CD4-positive, alpha-beta T cell treated with Interleukin-15 for 4 hours (primary cell): ENCODE measurements at regions not wholly inside any gene's neighbourhood (a gene's known extent, or its start where the extent isn't known, plus 50 kb on each side); places are given as distances from the start of the nearest gene placed in this dataset.
A peak's percentile ranks its signal among the peaks of the same experiment; 100 is the strongest.

Experiments used
- DNase-seq: peaks from one replicate; pipeline ENCODE4 v3.0.0-alpha.2; 2020; ENCODE audit warnings: low spot score

- DNase-seq = no peak
Measured at GRCh38 chr6:148105695-148106094, 236.9 kb upstream of the SASH1 start.

DNA sequence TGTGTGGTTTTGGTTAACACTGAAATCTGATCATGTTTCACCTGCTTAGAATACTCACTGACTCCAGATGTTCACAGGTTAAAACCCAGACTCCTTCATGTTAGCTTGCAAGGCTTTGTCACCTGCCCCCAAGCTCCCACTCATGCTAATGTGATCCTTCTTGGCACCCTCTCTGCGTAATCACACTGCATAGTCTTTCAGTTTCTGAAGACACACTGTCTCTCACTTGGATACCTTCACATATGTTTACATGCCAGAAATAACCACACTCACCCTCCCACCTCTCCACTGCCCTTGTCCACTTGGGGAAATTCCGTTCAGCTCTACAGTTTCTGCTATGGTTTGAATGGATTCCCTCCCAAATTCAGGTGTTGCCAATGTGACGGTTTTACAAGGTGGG lies 234.7 kb upstream of the SASH1 start:
- DNase-seq = no peak

- no peak for DNase-seq
Measured at GRCh38 chr6:148109732-148110131, 232.9 kb upstream of the SASH1 start.

DNA sequence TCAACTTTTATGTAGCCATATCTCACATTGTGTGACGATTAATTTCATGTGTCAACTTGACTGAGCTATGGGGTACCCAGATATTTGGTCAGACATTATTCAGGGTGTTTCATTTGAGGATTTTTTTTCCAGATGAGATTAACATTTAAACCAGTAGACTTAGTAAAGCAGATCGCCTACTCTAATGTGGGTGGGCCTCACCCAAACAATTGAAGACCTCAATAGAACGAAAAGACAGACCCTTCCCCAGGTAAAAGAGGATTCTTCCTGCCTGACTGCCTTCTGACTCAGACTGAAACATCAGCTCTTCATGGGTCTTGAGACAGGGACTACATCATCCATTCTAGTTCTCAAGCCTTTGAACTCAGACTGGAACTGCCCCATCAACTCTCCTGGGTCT lies 231.7 kb upstream of the SASH1 start:
- DNase-seq = no peak

- no peak for DNase-seq
Measured at GRCh38 chr6:148112851-148113319, 229.8 kb upstream of the SASH1 start.

DNA sequence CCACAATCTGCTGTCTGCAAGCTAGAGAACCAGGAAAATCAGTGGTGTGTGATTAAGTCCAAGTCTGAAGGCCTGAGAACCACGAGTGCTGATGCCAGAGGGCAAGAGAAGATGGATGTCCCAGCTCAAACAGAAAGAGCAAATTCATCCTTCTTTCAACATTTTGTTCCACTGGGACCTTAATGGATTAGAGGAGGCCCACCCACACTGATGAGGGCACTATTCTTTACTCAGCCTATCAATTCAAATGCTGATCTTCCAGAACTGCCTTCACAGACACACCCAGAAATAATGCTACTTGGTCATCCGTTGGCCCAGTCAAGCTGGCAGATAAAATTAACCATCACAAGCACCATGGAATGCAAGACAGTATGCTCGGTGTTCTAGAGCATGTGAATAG lies 226.6 kb upstream of the SASH1 start:
- DNase-seq = no peak

DNA sequence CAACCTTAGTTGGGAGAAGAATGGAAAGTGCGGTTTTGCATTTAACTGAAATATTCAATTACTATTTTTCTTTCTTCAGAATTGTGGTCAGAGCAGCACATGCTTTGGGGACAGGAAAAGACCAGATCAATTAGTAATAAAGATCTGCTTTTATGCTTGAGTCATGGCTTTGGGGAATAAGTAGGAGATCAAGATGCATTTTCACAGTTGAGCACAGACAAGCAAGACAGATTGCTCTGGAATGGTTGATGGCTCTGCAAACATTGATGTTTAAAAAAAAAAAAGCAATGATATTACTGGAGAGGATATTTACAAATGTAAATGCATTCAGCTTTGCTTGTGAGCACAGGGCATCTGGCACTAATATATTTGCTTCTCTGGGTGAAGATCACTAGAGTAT lies 224.4 kb upstream of the SASH1 start:
- DNase-seq = no peak

DNA sequence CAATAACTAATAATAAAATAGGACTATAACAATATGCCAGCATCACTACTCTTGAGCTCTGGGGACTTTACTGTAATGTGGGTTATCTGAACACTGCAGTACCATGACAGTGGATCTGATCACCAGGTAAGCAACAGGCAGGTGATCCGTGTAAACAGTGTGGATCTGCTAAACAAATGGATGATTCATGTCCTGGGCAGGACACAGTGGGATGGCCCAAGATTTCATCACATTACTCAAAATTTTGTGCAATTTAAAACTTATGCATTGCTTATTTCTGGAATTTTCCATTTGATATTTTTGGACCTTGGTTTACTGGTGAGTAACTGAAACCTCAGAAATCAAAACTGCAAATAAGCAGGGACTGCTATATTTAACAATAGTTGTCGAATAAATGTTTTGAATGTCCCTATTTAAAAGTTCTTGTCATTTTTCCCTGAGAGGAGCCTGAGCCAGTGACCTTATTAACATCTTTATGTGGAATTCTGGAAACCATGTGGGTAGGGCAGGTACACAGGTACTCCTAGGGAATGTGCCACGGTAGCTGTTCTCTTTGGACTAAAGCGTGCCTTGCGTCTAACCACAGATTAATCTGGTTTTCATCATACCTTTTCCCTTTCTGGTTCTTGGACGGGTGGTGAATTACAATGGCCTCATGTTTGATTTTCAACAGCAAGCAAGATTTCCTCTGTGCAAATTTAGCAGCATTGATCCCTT lies 214.5 kb upstream of the SASH1 start:
- no peak for DNase-seq

- no peak for DNase-seq
Measured at GRCh38 chr6:148134592-148134991, 208.0 kb upstream of the SASH1 start.

- no peak for DNase-seq
Measured at GRCh38 chr6:148136586-148136985, 206.1 kb upstream of the SASH1 start.

- no peak for DNase-seq
Measured at GRCh38 chr6:148137652-148138051, 205.0 kb upstream of the SASH1 start.

GRCh38 chr6:148138573-148138972 lies 204.1 kb upstream of the SASH1 start:
- no peak for DNase-seq

DNA sequence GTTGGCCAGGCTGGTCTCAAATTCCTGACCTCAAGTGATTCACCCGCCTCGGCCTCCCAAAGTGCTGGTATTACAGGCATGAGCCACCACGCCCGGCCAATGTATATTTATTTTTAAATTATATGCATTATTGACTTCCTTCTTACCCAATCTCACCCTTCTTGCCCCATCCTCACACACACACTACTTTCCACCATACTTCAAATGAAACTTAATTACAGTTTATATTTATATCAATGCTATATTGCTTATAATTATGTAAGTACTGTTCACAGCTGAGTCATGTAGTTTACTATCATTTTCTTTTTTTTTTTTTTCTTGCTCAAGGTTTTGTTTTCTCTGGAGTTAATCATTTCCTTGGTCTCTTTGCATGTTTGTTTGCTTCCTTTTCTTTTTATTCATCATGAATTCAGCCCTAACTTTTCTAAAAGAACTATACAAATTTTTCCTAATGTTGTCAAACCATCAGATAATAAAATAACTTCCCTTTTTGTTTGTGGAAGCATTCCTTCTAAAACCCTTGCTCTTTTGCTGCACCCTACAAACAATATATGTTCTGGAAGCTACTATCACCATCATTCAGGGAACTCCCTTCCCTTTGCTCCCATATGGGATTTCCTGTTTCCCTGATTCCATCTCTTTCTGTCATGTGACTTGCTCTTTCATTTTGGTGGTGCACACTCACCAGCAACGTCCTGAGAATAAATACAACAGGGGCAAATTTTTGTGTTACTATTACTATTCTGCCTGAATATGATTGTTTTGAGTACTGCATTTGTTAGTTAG lies 201.7 kb upstream of the SASH1 start:
- DNase-seq = no peak

DNA sequence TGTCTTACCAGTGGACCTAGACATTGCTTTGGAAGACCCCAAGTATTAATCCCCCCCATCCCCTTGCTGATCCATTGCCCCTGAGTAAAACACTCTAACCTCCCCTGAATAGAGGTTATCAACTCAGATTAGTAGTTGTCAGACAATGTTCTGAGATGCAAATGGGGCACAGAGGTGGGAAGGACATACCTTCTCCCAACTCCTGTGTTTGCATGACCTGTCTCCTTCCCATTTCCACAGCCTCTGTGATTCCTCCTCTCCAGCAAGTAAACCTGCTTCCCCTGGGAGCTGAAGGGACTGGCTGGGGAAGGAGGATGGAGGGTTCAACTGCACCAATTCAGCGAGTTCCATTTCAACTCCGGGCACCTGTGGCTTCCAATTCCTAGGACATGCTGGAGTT lies 199.8 kb upstream of the SASH1 start:
- no peak for DNase-seq

DNA sequence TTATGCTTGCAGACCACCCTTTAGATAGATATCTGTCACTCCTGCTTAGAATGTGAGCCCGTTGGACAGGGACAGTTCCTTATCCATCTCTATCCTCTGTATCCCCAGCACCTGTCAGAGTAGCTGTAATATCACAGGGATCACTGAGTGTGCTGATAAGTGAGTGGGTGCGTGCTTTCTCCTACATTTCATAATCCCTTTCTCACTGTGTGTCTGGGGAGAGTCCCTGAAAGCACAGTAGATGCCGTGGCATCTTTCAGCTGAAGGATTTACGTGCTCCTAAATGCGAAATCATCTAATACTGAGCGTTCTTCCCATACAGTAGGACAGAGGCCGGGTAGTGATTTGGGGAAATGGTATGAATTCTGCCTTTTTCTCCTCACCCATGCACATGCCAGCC lies 198.9 kb upstream of the SASH1 start:
- DNase-seq = no peak

GRCh38 chr6:148144917-148145521 lies 197.6 kb upstream of the SASH1 start:
- DNase-seq = peak; percentile 44

DNA sequence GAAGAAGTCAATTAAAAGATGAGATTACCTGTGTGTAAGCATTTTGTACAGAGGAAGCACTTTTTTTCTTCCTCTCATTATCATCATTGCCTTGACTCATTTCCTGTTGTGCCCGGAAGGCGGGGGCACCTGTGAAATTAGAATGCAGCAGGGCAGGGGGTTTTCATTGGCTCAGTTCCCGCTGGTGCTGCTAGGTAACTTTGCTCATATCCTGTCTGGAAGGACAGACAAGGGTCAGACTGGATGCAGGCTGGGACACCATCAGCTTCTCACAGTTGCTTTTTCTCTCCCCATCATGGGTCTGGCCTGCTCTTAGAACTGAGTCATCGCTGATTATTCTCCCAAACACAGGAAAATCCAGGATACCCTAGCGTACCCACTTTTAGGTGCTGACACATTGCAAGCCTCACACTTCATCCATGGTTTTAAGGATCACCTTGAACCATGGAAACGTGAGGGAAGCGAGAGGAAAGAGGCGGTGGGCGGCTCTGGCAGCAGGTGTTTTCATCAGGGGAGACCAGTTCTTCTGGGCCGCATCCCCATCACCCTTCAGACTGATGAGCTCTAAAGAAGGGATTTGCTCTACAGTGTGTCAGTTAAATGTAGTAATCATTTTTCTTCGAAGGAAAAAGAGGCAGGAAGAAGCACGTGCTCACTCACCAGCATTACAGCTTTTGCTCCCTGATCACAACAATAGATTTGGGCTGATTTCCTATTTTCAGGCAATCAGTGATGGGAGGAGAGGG lies 195.7 kb upstream of the SASH1 start:
- peak; percentile 29 for DNase-seq

DNA sequence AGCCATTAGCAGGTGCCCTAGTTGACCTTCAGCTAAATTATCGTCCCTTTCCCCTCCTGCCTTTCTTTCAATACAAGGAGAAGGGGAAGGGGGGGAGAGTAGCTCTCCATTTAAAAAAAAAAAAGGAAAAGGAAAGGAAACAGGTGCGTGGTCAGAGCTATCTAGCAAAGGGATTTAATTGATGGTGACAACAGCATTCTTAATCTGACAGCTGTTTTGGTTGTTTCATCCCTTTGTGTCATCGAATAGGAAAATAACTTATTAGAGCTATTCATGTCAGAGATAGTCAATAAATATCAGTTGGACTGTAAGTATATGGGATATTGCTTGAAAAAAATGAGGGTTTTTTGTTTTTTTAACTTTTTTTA lies 195.2 kb upstream of the SASH1 start:
- no peak for DNase-seq

DNA sequence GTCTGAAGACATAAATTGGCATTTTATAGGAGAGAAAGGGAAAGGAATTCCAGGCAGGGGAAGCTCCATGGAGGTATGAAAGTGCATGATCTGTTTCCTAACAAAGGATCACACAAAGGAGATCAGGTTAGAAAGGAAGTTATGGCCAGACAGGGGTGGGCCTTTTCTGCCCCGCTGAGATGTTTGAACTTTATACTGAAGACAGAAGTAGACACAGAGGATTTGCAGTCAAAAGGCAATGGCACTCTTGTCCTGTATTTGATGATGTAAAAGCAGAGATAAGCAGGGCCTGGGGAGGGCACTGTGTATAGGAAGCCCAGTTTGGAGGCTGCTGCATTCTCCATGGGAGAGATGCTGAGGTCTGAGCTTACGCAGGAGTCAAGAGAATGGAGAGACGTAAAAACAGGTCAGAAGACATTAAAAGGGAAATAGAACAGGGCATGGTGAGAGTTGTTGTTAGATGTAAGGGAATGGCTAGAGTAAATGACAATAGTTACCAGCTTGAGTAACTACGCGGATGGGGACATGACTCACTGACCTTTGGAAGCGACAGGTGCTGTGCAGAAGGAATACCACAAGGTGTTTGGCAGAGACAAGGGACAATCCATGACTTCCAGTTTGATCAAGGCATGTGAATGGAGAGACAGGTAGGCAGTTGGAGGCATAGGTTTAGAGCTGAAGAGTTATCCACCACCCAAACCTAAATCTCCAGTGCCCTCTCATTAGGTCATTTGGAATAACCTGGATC lies 190.6 kb upstream of the SASH1 start:
- DNase-seq = no peak

DNA sequence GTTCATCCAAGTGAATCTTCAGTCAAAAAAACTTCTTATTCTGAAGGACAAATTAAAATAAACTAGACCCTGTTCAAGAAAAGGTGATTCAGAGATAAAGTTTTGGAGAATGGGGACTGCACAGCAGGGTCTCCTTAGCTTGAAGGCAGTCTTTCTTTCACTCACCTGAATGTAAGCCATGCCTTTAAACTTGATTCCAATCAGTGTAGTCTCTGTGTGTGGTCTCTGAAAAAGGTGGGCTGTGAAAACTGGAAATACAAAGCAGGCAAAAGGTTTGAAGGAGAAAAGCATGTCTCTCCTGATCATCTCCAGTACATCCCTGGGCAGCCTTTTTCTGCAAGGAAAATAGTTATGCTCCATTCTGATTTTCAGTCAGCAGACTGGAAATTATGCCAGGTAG lies 188.0 kb upstream of the SASH1 start:
- no peak for DNase-seq

- no peak for DNase-seq
Measured at GRCh38 chr6:148155293-148155692, 187.3 kb upstream of the SASH1 start.

DNA sequence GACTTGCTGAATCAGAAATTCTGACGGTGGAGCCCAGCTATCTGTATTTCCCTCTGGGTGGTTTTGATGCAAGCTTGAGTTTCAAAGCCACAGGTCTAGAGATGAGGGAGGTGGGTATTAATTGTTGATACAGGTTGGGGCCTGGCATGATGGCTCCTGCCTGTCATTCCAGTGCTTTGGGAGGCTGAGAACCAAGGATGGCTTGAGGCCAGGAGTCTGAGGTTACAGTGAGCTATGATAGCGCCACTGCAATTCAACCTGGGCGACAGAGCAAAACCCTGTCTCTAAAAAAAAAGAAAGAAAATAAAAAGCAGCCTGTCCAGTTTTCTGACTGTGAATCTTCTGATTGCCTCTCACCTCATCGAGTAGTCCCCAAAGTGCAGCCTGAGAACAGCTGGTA lies 184.8 kb upstream of the SASH1 start:
- no peak for DNase-seq
